Kidney tubule cell (primary cell): ENCODE measurements at regions not wholly inside any gene's neighbourhood (a gene's known extent, or its start where the extent isn't known, plus 50 kb on each side); places are given as distances from the start of the nearest gene placed in this dataset.
"Not testable (repeated sequence)": the region's sequence is repeated elsewhere in the genome, so short reads cannot be mapped to it uniquely, and the experiment has no call there.

Experiments
- DNase-seq: peaks from one replicate; pipeline ENCODE4 v3.0.0-alpha.2; 2018; ENCODE audit warnings: low spot score

GRCh38 chr6:94698773-94699172, 878.6 kb upstream of the MANEA start:
- no peak for DNase-seq

GRCh38 chr6:94687255-94687654, 890.1 kb upstream of the MANEA start:
- not testable (repeated sequence) for DNase-seq

DNA sequence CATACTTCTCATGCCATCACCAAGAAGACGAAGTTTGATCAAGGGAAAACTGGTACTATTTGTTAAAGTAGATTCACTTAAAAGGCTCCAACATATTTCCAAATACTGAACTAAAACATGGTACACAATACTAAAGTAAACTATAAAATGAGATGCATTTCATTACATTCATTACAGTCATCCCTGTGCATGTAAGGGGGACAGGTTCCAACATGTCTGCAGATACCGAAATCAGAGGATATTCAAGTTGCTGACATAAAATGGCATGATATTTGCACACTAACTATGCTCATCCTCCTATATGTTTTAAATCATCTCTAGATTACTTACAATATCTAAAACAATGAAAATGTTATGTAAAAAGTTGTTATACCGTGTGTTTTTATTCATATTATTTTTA, 893.9 kb upstream of the MANEA start:
- no peak for DNase-seq

GRCh38 chr6:94680669-94681212, 896.6 kb upstream of the MANEA start:
- DNase-seq: no peak

DNA sequence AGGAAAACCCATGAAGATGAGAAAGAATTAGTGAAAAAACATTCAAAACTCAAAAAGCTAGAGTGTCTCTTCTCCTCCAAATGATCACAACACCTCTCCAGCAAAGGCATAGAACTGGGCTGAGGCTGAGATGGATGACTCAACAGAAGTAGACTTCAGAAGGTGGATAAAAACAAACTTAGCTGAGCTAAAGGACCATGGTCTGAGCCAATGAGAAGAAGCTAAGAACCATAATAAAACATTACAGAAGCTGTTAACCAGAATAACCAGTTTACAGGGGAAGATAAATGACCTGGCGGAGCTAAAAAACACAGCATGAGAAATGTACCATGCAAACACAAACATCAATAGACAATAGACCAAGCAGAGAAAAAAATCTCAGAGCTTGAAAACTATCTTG, 904.1 kb upstream of the MANEA start:
- DNase-seq: no peak

DNA sequence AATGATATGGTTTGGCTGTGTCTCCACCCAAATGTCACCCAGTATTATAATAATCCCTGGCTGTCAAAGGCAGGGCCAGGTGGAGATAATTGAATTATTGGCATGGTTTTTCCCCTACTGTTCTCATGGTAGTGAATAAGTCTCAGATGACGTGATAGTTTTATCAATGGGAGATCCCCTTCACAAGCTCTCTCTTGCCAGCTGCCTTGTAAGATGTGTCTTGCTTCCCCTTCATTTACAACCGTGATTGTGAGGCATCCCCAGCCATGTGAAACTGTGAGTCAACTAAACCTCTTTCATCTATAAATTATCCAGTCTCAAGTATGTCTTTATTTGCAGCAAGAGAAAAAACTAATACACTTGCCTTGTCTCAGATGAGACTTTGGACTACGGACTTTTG, 907.3 kb upstream of the MANEA start:
- no peak for DNase-seq

DNA sequence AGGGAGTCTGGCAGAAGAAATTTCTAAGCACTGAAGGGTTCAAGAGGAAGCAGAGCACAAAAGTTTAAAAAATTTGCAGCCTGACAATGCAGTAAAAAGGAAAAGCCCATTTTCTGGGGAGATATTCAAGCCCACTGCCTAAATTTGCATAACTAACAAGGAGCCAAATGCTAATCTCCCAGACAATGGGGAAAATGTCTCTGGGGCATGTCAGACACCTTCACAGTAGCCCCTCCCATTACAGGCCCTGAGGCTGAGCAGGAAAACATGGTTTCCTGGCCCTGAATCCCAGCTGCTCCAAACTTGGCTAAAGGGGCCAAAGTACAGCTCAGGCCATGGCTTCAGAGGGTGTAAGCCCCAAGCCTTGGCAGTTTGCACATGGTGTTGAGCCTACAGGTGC, 908.5 kb upstream of the MANEA start:
- no peak for DNase-seq

DNA sequence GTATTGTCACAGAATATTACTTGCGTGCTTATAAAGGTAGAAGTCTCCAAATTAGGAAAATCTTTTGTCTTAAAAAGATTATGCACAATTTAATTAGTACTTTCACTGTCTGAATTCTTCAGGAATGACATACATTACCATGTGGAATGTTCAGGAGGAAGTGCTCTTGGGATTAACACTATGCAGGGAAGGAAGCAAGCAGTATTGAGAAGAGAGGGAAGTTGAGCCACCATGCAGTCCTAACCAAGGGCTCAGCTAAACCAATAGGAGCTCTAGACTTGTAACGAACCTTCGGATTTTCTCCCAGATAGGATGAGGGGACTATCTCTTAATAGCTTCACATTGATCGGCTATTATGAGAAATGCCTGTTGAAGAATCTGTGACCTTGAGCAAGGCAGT, 918.4 kb upstream of the MANEA start:
- no peak for DNase-seq

- no peak for DNase-seq
Observed at GRCh38 chr6:94651239-94651638, 926.1 kb upstream of the MANEA start.

DNA sequence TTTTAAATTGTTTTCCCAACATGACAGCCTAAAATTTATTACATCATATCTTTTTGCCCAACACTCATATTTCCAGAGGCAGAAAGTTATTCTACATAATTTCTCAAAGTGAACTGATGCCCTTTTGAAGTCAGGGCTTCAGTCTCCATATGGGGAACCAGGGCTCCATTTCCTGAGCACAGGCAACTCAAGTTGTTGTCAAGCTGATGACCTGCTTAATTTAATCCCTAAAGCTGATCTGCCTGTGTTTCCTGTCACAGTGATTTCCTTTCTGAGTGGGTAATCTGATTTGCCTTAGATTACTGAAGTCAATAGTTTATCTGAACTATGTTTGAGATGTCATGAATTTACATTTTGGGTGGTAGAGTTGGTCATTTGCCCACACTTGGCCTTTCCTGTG, 932.1 kb upstream of the MANEA start:
- no peak for DNase-seq

DNA sequence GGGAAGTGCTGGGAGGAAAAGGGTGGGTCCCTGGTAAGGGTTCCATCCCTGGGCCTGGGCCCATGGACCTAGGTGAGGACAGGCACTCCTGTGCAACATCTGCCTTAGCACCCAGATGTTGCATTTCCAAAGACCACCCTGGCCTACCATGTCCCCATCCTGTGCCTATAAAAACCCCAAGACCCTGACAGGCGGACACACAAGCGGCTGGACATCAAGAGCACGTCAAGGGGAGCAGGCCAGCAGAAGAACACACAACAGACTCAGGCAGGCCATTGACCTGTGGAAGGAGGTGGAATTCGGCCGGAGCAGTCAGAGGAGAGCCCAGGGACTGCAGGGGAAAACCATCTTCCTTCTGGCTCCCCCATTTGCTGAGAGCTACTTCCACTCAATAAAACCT, 937.8 kb upstream of the MANEA start:
- DNase-seq: no peak

DNA sequence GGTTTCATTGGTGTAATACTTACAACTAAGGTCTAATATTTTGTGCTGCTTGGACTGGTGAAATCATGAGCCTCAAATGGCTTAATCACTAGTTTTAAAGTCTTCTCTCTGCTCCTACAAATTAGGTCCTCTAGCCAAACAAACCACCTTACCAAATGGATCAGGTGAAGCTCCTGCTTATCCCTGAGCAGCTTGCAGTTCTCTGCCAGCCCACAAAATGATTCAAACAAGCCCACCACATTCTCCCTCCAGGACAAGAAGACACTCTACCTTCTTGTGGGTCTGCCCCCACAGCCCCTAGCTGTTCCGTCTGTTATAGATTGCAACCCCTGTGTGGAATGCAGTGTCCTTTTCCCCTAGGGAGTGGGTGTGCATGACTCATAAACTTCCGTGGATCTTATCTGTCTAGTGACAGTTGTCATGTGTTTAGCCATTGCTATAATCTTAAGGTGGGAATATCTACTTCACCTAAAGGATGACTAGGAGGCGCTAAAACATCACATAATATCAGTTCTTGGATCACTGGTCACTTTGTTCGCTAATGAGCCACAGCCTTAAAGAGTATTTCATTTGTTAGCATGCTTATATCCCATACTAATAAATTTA, 940.5 kb upstream of the MANEA start:
- DNase-seq: peak; percentile 3

DNA sequence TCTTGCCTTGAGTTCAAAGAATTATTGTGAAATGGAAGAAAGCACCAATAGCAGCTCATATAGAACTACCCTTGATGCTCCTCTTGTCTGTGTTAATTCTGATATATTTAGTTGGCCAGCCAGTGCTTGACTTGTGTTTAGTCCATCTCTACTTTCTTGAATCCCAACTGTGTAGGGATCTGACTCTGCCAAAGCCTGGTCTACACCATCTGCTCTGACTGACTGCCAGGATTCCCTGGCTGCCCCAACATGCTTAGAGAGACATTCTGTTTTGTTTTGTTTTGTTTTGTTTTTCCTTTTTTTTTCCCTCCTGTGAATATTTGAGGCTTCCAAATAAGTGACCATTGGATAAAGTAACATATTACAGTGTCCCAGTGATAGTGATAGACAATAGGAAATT, 953.7 kb upstream of the MANEA start:
- no peak for DNase-seq

DNA sequence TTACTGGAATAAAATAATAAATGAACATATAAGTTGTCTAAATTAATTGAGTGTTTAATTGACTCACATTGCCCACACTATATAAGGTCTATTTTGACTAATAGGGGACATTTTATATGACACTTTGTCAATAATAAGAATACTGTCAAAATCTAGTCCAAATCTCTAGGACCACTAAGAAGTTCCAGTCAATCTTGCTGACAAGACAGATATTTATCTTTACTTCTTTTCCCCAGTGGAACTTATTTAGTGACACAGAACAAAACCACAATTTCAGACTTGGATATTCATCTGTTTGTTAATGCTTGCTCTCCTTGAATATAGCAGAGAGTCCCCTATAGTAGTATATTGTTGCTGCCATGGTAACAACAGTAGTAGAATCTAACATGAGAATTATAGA, 954.6 kb upstream of the MANEA start:
- no peak for DNase-seq

DNA sequence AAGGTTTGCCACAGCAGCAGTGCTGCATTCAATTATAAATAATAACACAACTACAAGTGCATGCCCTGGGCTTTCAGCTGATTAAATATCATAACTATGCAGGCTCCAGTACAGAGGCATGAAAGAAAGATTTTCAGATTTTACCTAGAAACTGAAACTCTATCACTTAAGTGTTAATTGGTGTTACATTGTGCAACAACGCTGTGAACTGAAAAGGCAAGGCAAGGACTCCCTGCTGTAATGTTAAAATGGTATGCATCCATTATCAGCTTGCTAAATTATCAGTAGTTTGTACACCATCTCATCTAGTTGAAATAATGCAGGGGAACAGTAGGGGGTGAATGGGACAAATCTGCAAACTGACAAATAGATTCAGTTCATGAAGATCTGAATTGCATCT, 976.7 kb upstream of the MANEA start:
- no peak for DNase-seq

GRCh38 chr6:94597487-94597886, 979.8 kb upstream of the MANEA start:
- DNase-seq: no peak

- DNase-seq: no peak
Observed at GRCh38 chr6:94590416-94590815, 986.9 kb upstream of the MANEA start.

DNA sequence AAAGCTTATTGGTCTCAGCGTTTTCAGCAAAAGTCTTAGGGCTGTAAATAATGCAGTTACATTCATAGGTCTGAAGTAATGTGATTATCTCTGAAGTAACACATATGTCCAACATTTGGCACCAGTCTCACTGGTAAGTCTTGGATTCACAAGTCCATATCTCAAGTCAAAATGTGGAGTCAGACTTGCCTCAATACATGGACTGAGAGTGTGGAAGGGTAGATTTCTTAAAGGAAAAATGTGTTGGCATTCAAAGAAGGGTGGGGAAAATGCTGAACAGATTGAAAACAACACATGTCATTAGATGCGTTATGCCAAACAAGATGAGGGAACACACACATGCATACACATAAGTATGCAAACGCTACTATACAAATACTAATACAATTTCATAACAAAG, 989.0 kb upstream of the MANEA start:
- no peak for DNase-seq

DNA sequence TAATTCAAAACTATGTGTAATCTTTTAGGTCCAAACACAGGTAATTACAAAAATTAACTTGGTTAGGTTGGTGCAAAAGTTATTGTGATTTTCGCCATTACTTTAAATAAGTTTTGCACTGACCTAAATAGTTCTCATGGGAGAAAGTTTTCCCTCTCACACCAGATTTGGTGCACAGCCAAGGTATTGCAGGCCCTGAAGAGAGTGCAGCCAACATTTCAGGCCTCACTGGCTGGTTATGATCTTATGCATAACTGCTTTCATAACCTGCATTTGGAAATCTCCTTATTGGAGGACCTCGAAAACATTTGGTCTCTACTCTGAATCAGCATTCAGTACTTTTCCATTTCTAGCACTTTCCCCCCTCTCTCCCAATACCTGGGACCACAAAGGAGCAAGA, 993.1 kb upstream of the MANEA start:
- DNase-seq: no peak

DNA sequence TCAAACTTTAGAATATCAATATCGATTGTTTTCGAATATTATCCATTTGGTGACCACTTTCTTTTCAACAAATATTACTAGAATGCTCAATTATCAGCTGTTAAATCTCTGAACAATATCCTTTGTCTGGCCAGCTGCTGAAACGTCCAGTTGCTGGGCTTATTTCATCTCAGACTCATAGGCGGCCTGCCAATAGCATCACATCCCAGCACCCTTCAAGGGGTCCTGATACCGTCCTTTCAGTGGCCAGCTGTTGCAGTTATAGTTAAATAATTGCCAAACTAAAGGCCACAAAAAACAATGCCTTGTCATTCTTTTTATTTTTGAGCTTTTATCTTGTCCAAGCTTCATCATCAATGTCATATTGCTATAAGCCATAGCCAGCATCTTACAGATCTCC, 1006.8 kb upstream of the MANEA start:
- no peak for DNase-seq

- no peak for DNase-seq
Observed at GRCh38 chr6:94562846-94563245, 1014.5 kb upstream of the MANEA start.

GRCh38 chr6:94559829-94560537, 1017.4 kb upstream of the MANEA start:
- DNase-seq: no peak

- not testable (repeated sequence) for DNase-seq
Observed at GRCh38 chr6:94557207-94557606, 1020.1 kb upstream of the MANEA start.

GRCh38 chr6:94548201-94548600, 1029.1 kb upstream of the MANEA start:
- no peak for DNase-seq
